Adrenal gland (tissue), 5 donors: ENCODE measurements at regions not wholly inside any gene's neighbourhood (a gene's known extent, or its start where the extent isn't known, plus 50 kb on each side); places are given as distances from the start of the nearest gene placed in this dataset.

ENCODE experiments used
- CTCF ChIP-seq, 6 experiments: fragments of 450-650 bp in 4 of 6; fragments of 200-600 bp in 2 of 6; sonication (generic) in 1 of 6; IDR thresholded peaks; 1 replicate in 5 of 6; 2 replicates in 1 of 6; pipeline versions ENCODE4 v1.5.1 to v1.8.0; 2016 to 2021; ENCODE audit warnings: antibody characterized with exemption in 6 of 6, mild to moderate bottlenecking in 2 of 6, moderate library complexity in 1 of 6
- POLR2A ChIP-seq, 2 donors: fragments of 450-650 bp; IDR thresholded peaks; one replicate each; pipeline ENCODE4 v1.6.1; 2017; ENCODE audit warnings: antibody characterized with exemption in 2 of 2, mild to moderate bottlenecking in 2 of 2, moderate library complexity in 1 of 2
- donor health status: DM: no; HTN: no; CAD: no.

DNA sequence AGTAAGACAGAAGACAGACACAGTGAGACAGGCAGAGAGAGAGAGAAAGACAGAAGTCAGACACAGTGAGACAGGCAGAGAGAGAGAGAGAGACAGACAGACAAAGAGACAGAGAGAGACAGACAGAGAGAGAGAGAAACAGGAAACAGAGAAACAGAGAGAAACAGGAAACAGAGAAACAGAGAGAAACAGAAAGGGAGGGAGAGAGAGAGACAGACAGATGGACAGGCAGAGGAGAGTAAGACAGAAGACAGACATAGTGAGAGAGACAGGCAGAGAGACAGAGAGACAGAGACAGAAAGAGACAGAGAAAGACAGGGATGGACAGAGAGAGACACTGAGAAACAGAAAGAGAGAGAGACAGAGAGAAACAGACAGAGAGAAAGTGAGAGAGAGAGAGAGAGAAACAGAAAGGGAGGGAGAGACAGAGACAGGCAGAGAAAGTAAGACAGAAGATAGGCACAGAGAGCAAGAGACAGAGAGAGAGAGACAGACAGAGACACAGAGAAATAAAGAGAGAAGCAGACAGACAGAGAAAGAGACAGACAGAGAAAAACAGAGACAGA is 109.3 kb upstream of the ANKRD30BL start:
- TF ChIP-seq POLR2A (IDR thresholded peaks at IDR 0.05): no peak
- TF ChIP-seq CTCF (IDR thresholded peaks at IDR 0.05): no peak
